ENCODE measurements at regions not wholly inside any gene's neighbourhood (a gene's known extent, or its start where the extent isn't known, plus 50 kb on each side); places are given as distances from the start of the nearest gene placed in this dataset.

DNA sequence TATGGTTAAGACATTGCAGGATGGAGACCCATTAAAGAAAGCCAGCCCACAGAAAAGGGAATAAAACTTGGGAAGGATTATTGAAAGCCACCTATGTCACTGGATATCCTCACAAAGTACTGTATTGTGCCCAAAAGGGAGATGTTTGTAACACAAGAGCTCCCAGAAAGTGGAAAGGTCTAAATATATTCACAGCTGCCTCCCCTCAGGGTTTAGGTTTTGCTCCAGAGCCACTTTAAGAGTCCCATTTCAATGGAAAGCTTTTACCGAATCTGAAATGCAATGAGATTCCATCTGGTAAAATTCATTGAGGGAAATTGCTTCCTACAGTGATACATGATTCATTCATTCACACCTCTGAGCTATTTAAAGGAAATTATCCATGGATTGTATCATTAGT lies 176.4 kb downstream of the XPNPEP1 start:
- no peaks in the 10 kb centered on the region for H3K4me1 ChIP-seq (ENCODE audit: insufficient read depth)
- DNase-seq = no peak
- H3K4me3 ChIP-seq = no peak overlapping the region
- H4K20me1 ChIP-seq (ENCODE audit: insufficient read depth) = no peaks in the 10 kb centered on the region
- H3K36me3 ChIP-seq (ENCODE audit: low read depth) = no peaks in the 10 kb centered on the region
- TF ChIP-seq EZH2phosphoT487 (IDR thresholded peaks at IDR 0.05; ENCODE audit: insufficient read depth, low read depth) (no peak), EZH2 (IDR thresholded peaks at IDR 0.05; ENCODE audit: insufficient read depth, poor library complexity, severe bottlenecking) (no peak)
- no peaks in the 10 kb centered on the region for H3F3A ChIP-seq (ENCODE audit: insufficient read depth)
- no peaks in the 10 kb centered on the region for H3K27me3 ChIP-seq (replicated peaks; ENCODE audit: insufficient read depth)
- no peaks in the 10 kb centered on the region for H3K79me2 ChIP-seq (ENCODE audit: insufficient read depth)
- no peak overlapping the region for H3K4me2 ChIP-seq (ENCODE audit: unreplicated experiment)
- H2AFZ ChIP-seq = no peak overlapping the region
- in situ Hi-C loops (cut with MboI) = no loop called here
- H3K9ac ChIP-seq = no peak overlapping the region
- 24 to 36% methylated on average over 1 of the region's 1 CpG for WGBS, 2 experiments (ENCODE audit: low coverage in 1 of 2, low lambda C conversion rate in 2 of 2, missing lambda C conversion rate in 2 of 2)
- H3K9me2 ChIP-seq (ENCODE audit: insufficient read depth) = no peaks in the 10 kb centered on the region
- H3K9me3 ChIP-seq (ENCODE audit: low read depth) = no peaks in the 10 kb centered on the region
- H3K27ac ChIP-seq = no peak overlapping the region

DNA sequence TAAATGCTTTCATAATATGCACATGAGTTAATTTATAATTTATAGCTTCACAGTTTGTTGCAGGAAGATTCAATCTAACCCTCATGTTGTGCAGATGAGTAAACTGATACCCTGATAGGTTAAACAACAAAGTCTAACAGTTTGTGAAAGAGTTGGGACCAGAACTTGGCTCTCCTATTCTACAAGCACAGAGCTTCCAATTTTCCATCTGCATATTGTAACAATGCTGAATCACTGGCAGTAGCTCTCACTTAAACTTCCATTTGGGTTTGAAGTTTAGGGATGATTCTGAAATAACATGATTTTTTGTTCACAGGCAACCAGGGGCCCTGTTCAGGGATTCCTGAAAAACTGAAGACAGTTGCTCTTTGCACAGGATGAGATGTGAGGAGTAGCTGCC lies 179.3 kb downstream of the XPNPEP1 start:
- no peak for TF ChIP-seq EZH2phosphoT487 (IDR thresholded peaks at IDR 0.05; ENCODE audit: insufficient read depth, low read depth)
- TF ChIP-seq EZH2 (IDR thresholded peaks at IDR 0.05; ENCODE audit: insufficient read depth, poor library complexity, severe bottlenecking) = no peak
- DNase-seq = no peak
- no peaks in the 10 kb centered on the region for H3K9me2 ChIP-seq (ENCODE audit: insufficient read depth)
- no peaks in the 10 kb centered on the region for H3K4me1 ChIP-seq (ENCODE audit: insufficient read depth)
- no peak overlapping the region for H3K4me3 ChIP-seq
- no peaks in the 10 kb centered on the region for H3K79me2 ChIP-seq (ENCODE audit: insufficient read depth)
- no peaks in the 10 kb centered on the region for H3K36me3 ChIP-seq (ENCODE audit: low read depth)
- H3K27ac ChIP-seq = no peak overlapping the region
- in situ Hi-C loops (cut with MboI) = no loop called here
- no peaks in the 10 kb centered on the region for H3K27me3 ChIP-seq (replicated peaks; ENCODE audit: insufficient read depth)
- H4K20me1 ChIP-seq (ENCODE audit: insufficient read depth) = no peaks in the 10 kb centered on the region
- H2AFZ ChIP-seq = no peak overlapping the region
- H3F3A ChIP-seq (ENCODE audit: insufficient read depth) = no peaks in the 10 kb centered on the region
- no peak overlapping the region for H3K4me2 ChIP-seq (ENCODE audit: unreplicated experiment)
- no peaks in the 10 kb centered on the region for H3K9me3 ChIP-seq (ENCODE audit: low read depth)
- no peak overlapping the region for H3K9ac ChIP-seq

- no peak overlapping the region for H3K4me2 ChIP-seq (ENCODE audit: unreplicated experiment)
- in situ Hi-C loops (cut with MboI) = no loop called here
- no peaks in the 10 kb centered on the region for H3K36me3 ChIP-seq (ENCODE audit: low read depth)
- H4K20me1 ChIP-seq (ENCODE audit: insufficient read depth) = no peaks in the 10 kb centered on the region
- H2AFZ ChIP-seq = no peak overlapping the region
- H3F3A ChIP-seq (ENCODE audit: insufficient read depth) = no peaks in the 10 kb centered on the region
- no peaks in the 10 kb centered on the region for H3K27me3 ChIP-seq (replicated peaks; ENCODE audit: insufficient read depth)
- no peaks in the 10 kb centered on the region for H3K79me2 ChIP-seq (ENCODE audit: insufficient read depth)
- no peaks in the 10 kb centered on the region for H3K4me1 ChIP-seq (ENCODE audit: insufficient read depth)
- H3K9me2 ChIP-seq (ENCODE audit: insufficient read depth) = no peaks in the 10 kb centered on the region
- H3K27ac ChIP-seq = no peak overlapping the region
- no peak overlapping the region for H3K9ac ChIP-seq
- WGBS, 2 experiments (ENCODE audit: low coverage in 1 of 2, low lambda C conversion rate in 2 of 2, missing lambda C conversion rate in 2 of 2) = 44 to 46% methylated on average over 2 of the region's 2 CpGs
- no peaks in the 10 kb centered on the region for H3K9me3 ChIP-seq (ENCODE audit: low read depth)
- DNase-seq = no peak
- TF ChIP-seq EZH2 (IDR thresholded peaks at IDR 0.05; ENCODE audit: insufficient read depth, poor library complexity, severe bottlenecking) (no peak), EZH2phosphoT487 (IDR thresholded peaks at IDR 0.05; ENCODE audit: insufficient read depth, low read depth) (no peak)
- H3K4me3 ChIP-seq = no peak overlapping the region
These were observed 179.7 kb downstream of the XPNPEP1 start for GRCh38 chr10:109743574-109743973.

- Histone ChIP-seq H3K4me2 (ENCODE audit: unreplicated experiment) (no peak overlapping the region), H3K9me2 (ENCODE audit: insufficient read depth) (no peaks in the 10 kb centered on the region), H3K4me3 (no peak overlapping the region), H3K36me3 (ENCODE audit: low read depth) (no peaks in the 10 kb centered on the region), H3K27ac (no peak overlapping the region), H3F3A (ENCODE audit: insufficient read depth) (no peaks in the 10 kb centered on the region), H3K27me3 (replicated peaks; ENCODE audit: insufficient read depth) (no peaks in the 10 kb centered on the region), H4K20me1 (ENCODE audit: insufficient read depth) (no peaks in the 10 kb centered on the region), H3K4me1 (ENCODE audit: insufficient read depth) (no peaks in the 10 kb centered on the region), H3K9ac (no peak overlapping the region), H3K9me3 (ENCODE audit: low read depth) (no peaks in the 10 kb centered on the region), H2AFZ (no peak overlapping the region), H3K79me2 (ENCODE audit: insufficient read depth) (no peaks in the 10 kb centered on the region)
- no peak for TF ChIP-seq EZH2phosphoT487 (IDR thresholded peaks at IDR 0.05; ENCODE audit: insufficient read depth, low read depth)
- TF ChIP-seq EZH2 (IDR thresholded peaks at IDR 0.05; ENCODE audit: insufficient read depth, poor library complexity, severe bottlenecking) = no peak
- in situ Hi-C loops (cut with MboI) = no loop called here
- DNase-seq = no peak
- 76% methylated on average over 5 of the region's 5 CpGs for WGBS, 2 experiments (ENCODE audit: low coverage in 1 of 2, low lambda C conversion rate in 2 of 2, missing lambda C conversion rate in 2 of 2)
These were observed 180.2 kb downstream of the XPNPEP1 start for GRCh38 chr10:109743146-109743545.

DNA sequence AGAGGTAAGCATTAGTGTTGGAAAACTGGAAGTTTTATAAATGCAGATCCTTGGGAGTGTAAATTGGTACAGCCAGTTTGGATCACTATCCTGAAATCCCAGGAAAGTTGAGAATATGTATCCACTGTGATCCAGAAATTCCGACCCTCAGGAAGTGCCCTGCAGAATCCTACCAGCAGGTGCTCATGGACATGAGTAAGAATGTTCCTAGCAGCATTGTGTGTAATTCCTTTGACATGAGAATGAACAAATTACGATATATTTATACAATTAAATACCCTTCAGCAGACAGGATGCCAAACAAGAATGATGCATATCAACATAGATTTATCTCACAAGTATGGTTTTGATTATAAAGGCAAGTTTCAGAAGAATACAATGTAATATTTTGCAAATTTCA lies 181.6 kb downstream of the XPNPEP1 start:
- H3F3A ChIP-seq (ENCODE audit: insufficient read depth) = no peaks in the 10 kb centered on the region
- H3K4me3 ChIP-seq = no peak overlapping the region
- 11 to 19% methylated on average over 2 of the region's 2 CpGs for WGBS, 2 experiments (ENCODE audit: low coverage in 1 of 2, low lambda C conversion rate in 2 of 2, missing lambda C conversion rate in 2 of 2)
- H2AFZ ChIP-seq = no peak overlapping the region
- H3K36me3 ChIP-seq (ENCODE audit: low read depth) = no peaks in the 10 kb centered on the region
- in situ Hi-C loops (cut with MboI) = no loop called here
- no peaks in the 10 kb centered on the region for H4K20me1 ChIP-seq (ENCODE audit: insufficient read depth)
- H3K79me2 ChIP-seq (ENCODE audit: insufficient read depth) = no peaks in the 10 kb centered on the region
- H3K4me1 ChIP-seq (ENCODE audit: insufficient read depth) = no peaks in the 10 kb centered on the region
- no peak overlapping the region for H3K9ac ChIP-seq
- no peaks in the 10 kb centered on the region for H3K9me3 ChIP-seq (ENCODE audit: low read depth)
- no peak for DNase-seq
- no peak overlapping the region for H3K27ac ChIP-seq
- TF ChIP-seq EZH2 (IDR thresholded peaks at IDR 0.05; ENCODE audit: insufficient read depth, poor library complexity, severe bottlenecking) (no peak), EZH2phosphoT487 (IDR thresholded peaks at IDR 0.05; ENCODE audit: insufficient read depth, low read depth) (no peak)
- H3K4me2 ChIP-seq (ENCODE audit: unreplicated experiment) = no peak overlapping the region
- H3K9me2 ChIP-seq (ENCODE audit: insufficient read depth) = no peaks in the 10 kb centered on the region
- H3K27me3 ChIP-seq (replicated peaks; ENCODE audit: insufficient read depth) = no peaks in the 10 kb centered on the region

Measured in GM23248 (cell line).